IMR-90 (cell line): ENCODE measurements at regions not wholly inside any gene's neighbourhood (a gene's known extent, or its start where the extent isn't known, plus 50 kb on each side); places are given as distances from the start of the nearest gene placed in this dataset.

Experiments used
- ATAC-seq: fragments of 200-7000 bp; cut with Tn5 transposase; 2 replicates; pipeline ENCODE4 v1.9.1; 2020; ENCODE audit warnings: low read depth, mild to moderate bottlenecking, moderate library complexity
- BruUV-seq: library from RNA; stranded (reverse); fragments of 400-500 nt; replicated peaks from 2 replicates; lab custom pipeline; 2021; lab: Mats Ljungman, UMichigan
- CTCF ChIA-PET: fragments of 300-600 bp; formaldehyde crosslinking; extraction: SDS; loops from one replicate; lab custom pipeline; 2021; ENCODE audit warnings: antibody characterized with exemption; lab: Yijun Ruan, JAX
- POLR2A ChIA-PET: fragments of 300-600 bp; sonication (Branson Sonifier 250); formaldehyde crosslinking; loops from one replicate; lab custom pipeline; 2022; ENCODE audit warnings: antibody characterized with exemption; ENCODE audit not compliant: unreplicated experiment; lab: Charles Lee
- DNase-seq: peaks from one replicate; pipeline ENCODE4 v3.0.0; 2013
- H2AFZ ChIP-seq: replicated peaks from 2 replicates; pipeline ENCODE3; 2013; ENCODE audit warnings: low read length, mild to moderate bottlenecking; ENCODE audit not compliant: poor library complexity
- H2AK5ac ChIP-seq: 2 replicates; pipeline ENCODE4 v1.6.1; 2013; ENCODE audit warnings: low read depth, low read length, inconsistent platforms
- H2AK9ac ChIP-seq: replicated peaks from 2 replicates; pipeline ENCODE3; 2013; ENCODE audit warnings: mild to moderate bottlenecking, low read depth, low read length, moderate library complexity; ENCODE audit not compliant: poor library complexity
- H2BK120ac ChIP-seq: 2 replicates; pipeline ENCODE4 v1.6.1; 2013; ENCODE audit warnings: low read depth, low read length, inconsistent platforms
- H2BK15ac ChIP-seq: 3 replicates; pipeline ENCODE4 v1.6.1; 2013; ENCODE audit warnings: low read depth, low read length, inconsistent platforms
- H2BK20ac ChIP-seq: 2 replicates; pipeline ENCODE4 v1.6.1; 2013; ENCODE audit warnings: low read depth, mild to moderate bottlenecking, inconsistent platforms, low read length, moderate library complexity
- H2BK5ac ChIP-seq: 2 replicates; pipeline ENCODE4 v1.6.1; 2013; ENCODE audit warnings: mild to moderate bottlenecking, low read depth, low read length, inconsistent platforms; ENCODE audit not compliant: poor library complexity, severe bottlenecking
- H3K14ac ChIP-seq: replicated peaks from 2 replicates; pipeline ENCODE4 v1.6.1; 2013; ENCODE audit warnings: low read depth, low read length, inconsistent platforms
- H3K18ac ChIP-seq: 2 replicates; pipeline ENCODE4 v1.6.1; 2013; ENCODE audit warnings: low read depth, low read length, control low read depth
- H3K23ac ChIP-seq: 2 replicates; pipeline ENCODE4 v1.6.1; 2013; ENCODE audit warnings: low read depth, low read length, inconsistent platforms
- H3K27ac ChIP-seq: 2 replicates; pipeline ENCODE4 v1.5.1; 2013; ENCODE audit warnings: mild to moderate bottlenecking, control low read depth, low read length; ENCODE audit not compliant: insufficient read depth
- H3K27me3 ChIP-seq: 2 replicates; pipeline ENCODE4 v1.6.1; 2013; ENCODE audit warnings: low read length; ENCODE audit not compliant: control insufficient read depth, insufficient read depth
- H3K36me3 ChIP-seq: 2 replicates; pipeline ENCODE4 v1.6.1; 2013; ENCODE audit warnings: low read length, mixed read lengths; ENCODE audit not compliant: control insufficient read depth, insufficient read depth
- H3K4ac ChIP-seq: 2 replicates; pipeline ENCODE4 v1.6.1; 2013; ENCODE audit warnings: low read depth, low read length, inconsistent platforms
- H3K4me1 ChIP-seq: 2 replicates; pipeline ENCODE4 v1.6.1; 2013; ENCODE audit warnings: low read length, mixed read lengths; ENCODE audit not compliant: control insufficient read depth, insufficient read depth
- H3K4me2 ChIP-seq: 2 replicates; pipeline ENCODE4 v1.6.1; 2013; ENCODE audit warnings: low read depth, mild to moderate bottlenecking, control low read depth, low read length, moderate library complexity
- H3K4me3 ChIP-seq: 2 replicates; pipeline ENCODE4 v1.5.1; 2013; ENCODE audit warnings: low read depth, mild to moderate bottlenecking, control low read depth, low read length, moderate library complexity; ENCODE audit not compliant: insufficient read depth
- H3K56ac ChIP-seq: 2 replicates; pipeline ENCODE4 v1.6.1; 2013; ENCODE audit warnings: low read length, inconsistent platforms; ENCODE audit not compliant: insufficient read depth; ENCODE audit errors: extremely low read depth
- H3K79me1 ChIP-seq, 2 experiments: 2 replicates each; pipeline ENCODE4 v1.6.1; 2013; ENCODE audit warnings: low read length in 2 of 2, inconsistent platforms in 1 of 2, low read depth in 1 of 2
- H3K9ac ChIP-seq: 2 replicates; pipeline ENCODE4 v1.6.1; 2013; ENCODE audit warnings: low read depth, low read length, control low read depth
- H3K9me1 ChIP-seq: 2 replicates; pipeline ENCODE4 v1.6.1; 2013; ENCODE audit warnings: low read length, inconsistent platforms; ENCODE audit not compliant: insufficient read depth
- H3K9me3 ChIP-seq: 2 replicates; pipeline ENCODE4 v1.6.1; 2013; ENCODE audit warnings: low read length; ENCODE audit not compliant: control insufficient read depth, insufficient read depth
- H4K20me1 ChIP-seq: 2 replicates; pipeline ENCODE4 v1.6.1; 2013; ENCODE audit warnings: low read length, inconsistent platforms; ENCODE audit not compliant: insufficient read depth
- H4K5ac ChIP-seq: 2 replicates; pipeline ENCODE4 v1.6.1; 2013; ENCODE audit warnings: mild to moderate bottlenecking, low read depth, low read length, control low read depth
- H4K8ac ChIP-seq, 2 experiments: 2 replicates each; pipeline ENCODE4 v1.6.1; 2013; ENCODE audit warnings: low read depth in 2 of 2, low read length in 2 of 2, control low read depth in 1 of 2, inconsistent platforms in 1 of 2
- H4K91ac ChIP-seq: 2 replicates; pipeline ENCODE4 v1.6.1; 2013; ENCODE audit warnings: low read depth, low read length, inconsistent platforms; ENCODE audit not compliant: insufficient read depth
- MAFK ChIP-seq: IDR thresholded peaks from 2 replicates; pipeline ENCODE4 v1.6.1; 2012; ENCODE audit warnings: low read depth, low read length, improper control_type of control experiment
- MAZ ChIP-seq: IDR thresholded peaks from 2 replicates; pipeline ENCODE4 v1.6.1; 2012; ENCODE audit warnings: low read depth, mild to moderate bottlenecking, low read length, improper control_type of control experiment, moderate library complexity, borderline replicate concordance
- RAD21 ChIP-seq: IDR thresholded peaks from 2 replicates; pipeline ENCODE4 v1.6.1; 2012; ENCODE audit warnings: low read length, improper control_type of control experiment
- SMC3 ChIP-seq: fragments of 150-350 bp; IDR thresholded peaks from 2 replicates; pipeline ENCODE4 v1.6.1; 2016; ENCODE audit warnings: low read depth, mild to moderate bottlenecking, antibody characterized with exemption, low read length, moderate library complexity
- WGBS, 2 experiments: methylation state at CpG; one replicate each; pipeline versions ENCODE4 v1.1.5 to v1.1.7; 2013; ENCODE audit warnings: missing lambda C conversion rate in 2 of 2; ENCODE audit not compliant: insufficient read length in 1 of 2; ENCODE audit errors: extremely low coverage in 2 of 2; 5-methylcytosine and 5-hydroxymethylcytosine counted together
- dilution Hi-C: fragments of 300-500 bp; cut with HindIII; formaldehyde crosslinking; loops from one replicate; pipeline ENCODE4 v1.14.3; 2018; ENCODE audit warnings: low sequenced_read_pairs; ENCODE audit not compliant: unreplicated experiment
- in situ Hi-C: fragments of 300-500 bp; cut with MboI; formaldehyde crosslinking; loops from 3 replicates; pipeline ENCODE4 v1.14.3; 2019; ENCODE audit warnings: low sequenced_read_pairs, inconsistent platforms, mixed read lengths
- intact Hi-C: fragments of 100-400 bp; cut with micrococcal nuclease; formaldehyde crosslinking; loops from 2 replicates; pipeline ENCODE4 v1.10.0; 2022
- TF ChIP-seq, protein P1 (sequence below): fragments of 150-350 bp; IDR thresholded peaks from 2 replicates; pipeline ENCODE4 v1.6.1; 2017; ENCODE audit warnings: mild to moderate bottlenecking, antibody characterized with exemption, low read length, low read depth
- TF ChIP-seq, protein P2 (sequence below): conservative IDR thresholded peaks from 2 replicates; pipeline ENCODE4 v1.5.1; 2012; ENCODE audit warnings: mild to moderate bottlenecking, low read depth, low read length, improper control_type of control experiment

DNA sequence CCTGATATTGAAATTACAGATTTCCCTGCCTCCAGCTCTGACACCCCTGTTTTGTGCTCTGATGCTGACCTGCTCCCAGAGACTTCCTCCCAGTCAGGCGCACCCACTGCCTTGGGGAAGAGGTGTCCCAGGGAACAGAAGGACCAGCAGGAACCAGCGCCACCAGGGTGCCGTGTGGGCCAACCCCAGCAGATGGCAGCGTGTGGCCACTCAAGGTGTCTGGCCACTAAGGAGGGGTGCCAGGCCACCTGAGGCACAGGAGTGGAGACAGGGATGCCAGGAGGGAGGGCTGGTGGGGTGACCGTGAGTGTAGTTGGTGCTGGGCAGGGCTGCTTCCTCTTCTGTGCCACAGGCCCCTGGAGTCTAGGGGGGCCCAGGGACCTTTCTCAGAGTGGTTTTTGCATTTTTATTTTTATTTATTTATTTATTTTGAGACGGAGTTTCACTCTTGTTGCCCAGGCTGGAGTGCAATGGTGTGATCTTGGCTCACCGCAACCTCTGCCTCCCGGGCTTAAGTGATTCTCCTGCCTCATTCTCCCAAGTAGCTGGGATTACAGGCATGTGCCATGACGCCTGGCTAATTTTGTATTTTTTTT, 56.0 kb downstream of the TEX44 start:
- H3K4me1 ChIP-seq = no peaks in the 10 kb centered on the region
- H3K14ac ChIP-seq = no peak overlapping the region
- no peak overlapping the region for H2BK15ac ChIP-seq
- H3K79me1 ChIP-seq = no peaks in the 10 kb centered on the region
- no peak overlapping the region for H4K5ac ChIP-seq
- DNase-seq = peak; percentile 50
- no peak overlapping the region for H3K9ac ChIP-seq
- H3K9me3 ChIP-seq = no peaks in the 10 kb centered on the region
- no peak overlapping the region for H2BK5ac ChIP-seq
- no peak overlapping the region for H3K4me3 ChIP-seq
- no peak overlapping the region for H3K18ac ChIP-seq
- no peak overlapping the region for H4K8ac ChIP-seq
- H4K20me1 ChIP-seq = no peaks in the 10 kb centered on the region
- no peak overlapping the region for H3K4me2 ChIP-seq
- no peak overlapping the region for H3K56ac ChIP-seq
- no peak overlapping the region for H2AK9ac ChIP-seq
- 67% methylated on average over 1 of the region's 9 CpGs; no CpG with 5 or more reads in 1 of the 2 experiments for WGBS, 2 experiments
- H4K91ac ChIP-seq = no peak overlapping the region; the same call in 1 of the 2 replicates
- 0 out of 2 replicates have a peak, but pooled peaks have one; percentile 43 for TF ChIP-seq MAZ
- TF ChIP-seq, protein P1, sequence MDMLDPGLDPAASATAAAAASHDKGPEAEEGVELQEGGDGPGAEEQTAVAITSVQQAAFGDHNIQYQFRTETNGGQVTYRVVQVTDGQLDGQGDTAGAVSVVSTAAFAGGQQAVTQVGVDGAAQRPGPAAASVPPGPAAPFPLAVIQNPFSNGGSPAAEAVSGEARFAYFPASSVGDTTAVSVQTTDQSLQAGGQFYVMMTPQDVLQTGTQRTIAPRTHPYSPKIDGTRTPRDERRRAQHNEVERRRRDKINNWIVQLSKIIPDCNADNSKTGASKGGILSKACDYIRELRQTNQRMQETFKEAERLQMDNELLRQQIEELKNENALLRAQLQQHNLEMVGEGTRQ = no peak
- TF ChIP-seq MAFK = no peak
- TF ChIP-seq, protein P2, sequence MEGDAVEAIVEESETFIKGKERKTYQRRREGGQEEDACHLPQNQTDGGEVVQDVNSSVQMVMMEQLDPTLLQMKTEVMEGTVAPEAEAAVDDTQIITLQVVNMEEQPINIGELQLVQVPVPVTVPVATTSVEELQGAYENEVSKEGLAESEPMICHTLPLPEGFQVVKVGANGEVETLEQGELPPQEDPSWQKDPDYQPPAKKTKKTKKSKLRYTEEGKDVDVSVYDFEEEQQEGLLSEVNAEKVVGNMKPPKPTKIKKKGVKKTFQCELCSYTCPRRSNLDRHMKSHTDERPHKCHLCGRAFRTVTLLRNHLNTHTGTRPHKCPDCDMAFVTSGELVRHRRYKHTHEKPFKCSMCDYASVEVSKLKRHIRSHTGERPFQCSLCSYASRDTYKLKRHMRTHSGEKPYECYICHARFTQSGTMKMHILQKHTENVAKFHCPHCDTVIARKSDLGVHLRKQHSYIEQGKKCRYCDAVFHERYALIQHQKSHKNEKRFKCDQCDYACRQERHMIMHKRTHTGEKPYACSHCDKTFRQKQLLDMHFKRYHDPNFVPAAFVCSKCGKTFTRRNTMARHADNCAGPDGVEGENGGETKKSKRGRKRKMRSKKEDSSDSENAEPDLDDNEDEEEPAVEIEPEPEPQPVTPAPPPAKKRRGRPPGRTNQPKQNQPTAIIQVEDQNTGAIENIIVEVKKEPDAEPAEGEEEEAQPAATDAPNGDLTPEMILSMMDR = peak; percentile 71
- TF ChIP-seq SMC3 = peak; percentile 72
- peak; percentile 84 for TF ChIP-seq RAD21
- ATAC-seq = peak; percentile 95
- no peaks in the 10 kb centered on the region for H3K27me3 ChIP-seq
- no peak overlapping the region; the same call in 1 of the 2 replicates for H2AK5ac ChIP-seq
- no peaks in the 10 kb centered on the region for H3K9me1 ChIP-seq
- dilution Hi-C loops (no loop called here), intact Hi-C loops (loop anchor here (1.0 kb wide), 2 partner anchors 26 to 67 kb away; no protein-coding TSS in a partner anchor), in situ Hi-C loops (no loop called here)
- H3K36me3 ChIP-seq = no peaks in the 10 kb centered on the region
- H2BK20ac ChIP-seq = no peak overlapping the region
- no peak overlapping the region for H3K27ac ChIP-seq
- H2AFZ ChIP-seq = peak overlapping the region; percentile 79
- H3K4ac ChIP-seq = no peak overlapping the region
- ChIA-PET CTCF (interaction anchor here (0.5 to 1.0 kb wide), 3 partner anchors 24 to 46 kb away, joined by 3 to 4 read pairs (median 3); no protein-coding TSS in a partner anchor), POLR2A (no interaction called here)
- no TSS peak for BruUV-seq
- no peak overlapping the region for H2BK120ac ChIP-seq
- no peak overlapping the region for H3K23ac ChIP-seq
